ENCODE measurements at regions not wholly inside any gene's neighbourhood (a gene's known extent, or its start where the extent isn't known, plus 50 kb on each side); places are given as distances from the start of the nearest gene placed in this dataset.

- TF ChIP-seq CTCF (IDR thresholded peaks at IDR 0.05) (no peak), POLR2A (IDR thresholded peaks at IDR 0.05) (no peak)
- DNase-seq (ENCODE audit: low spot score in 2 of 2), result no peak
- WGBS, 2 donors, result 89 to 91% methylated on average over 2 of the region's 2 CpGs
- intact Hi-C loops (cut with DNase I; ENCODE audit: low total_unique reads), result no loop called here
- H3K4me3 ChIP-seq (ENCODE audit: low read depth, poor library complexity, severe bottlenecking), result no peak overlapping the region
Measured at GRCh38 chr13:68872338-68872737, 1235.3 kb upstream of the ATXN8OS start.

GRCh38 chr13:68851026-68851425, 1256.6 kb upstream of the ATXN8OS start:
- 68 to 70% methylated on average over 1 of the region's 1 CpG for WGBS, 2 donors
- TF ChIP-seq CTCF (IDR thresholded peaks at IDR 0.05), result no peak
- TF ChIP-seq POLR2A (IDR thresholded peaks at IDR 0.05), result no peak

GRCh38 chr13:68850160-68850559, 1257.5 kb upstream of the ATXN8OS start:
- no peak for DNase-seq (ENCODE audit: low spot score in 2 of 2)
- H3K4me3 ChIP-seq (ENCODE audit: low read depth, poor library complexity, severe bottlenecking), result no peak overlapping the region
- TF ChIP-seq CTCF (IDR thresholded peaks at IDR 0.05) (no peak), POLR2A (IDR thresholded peaks at IDR 0.05) (no peak)
- WGBS, 2 donors, result 31 to 34% methylated on average over 3 of the region's 3 CpGs
- intact Hi-C loops (cut with DNase I; ENCODE audit: low total_unique reads), result no loop called here

More at GRCh38 chr13:68851026-68851425, 1256.6 kb upstream of the ATXN8OS start:
- no peak for DNase-seq (ENCODE audit: low spot score in 2 of 2)
- H3K4me3 ChIP-seq (ENCODE audit: low read depth, poor library complexity, severe bottlenecking), result no peak overlapping the region
- intact Hi-C loops (cut with DNase I; ENCODE audit: low total_unique reads), result no loop called here

GRCh38 chr13:68846663-68847062, 1261.0 kb upstream of the ATXN8OS start:
- no peak for DNase-seq (ENCODE audit: low spot score in 2 of 2)
- WGBS, 2 donors, result 53 to 63% methylated on average over 1 of the region's 1 CpG
- TF ChIP-seq POLR2A (IDR thresholded peaks at IDR 0.05), result no peak
- no peak for TF ChIP-seq CTCF (IDR thresholded peaks at IDR 0.05)
- intact Hi-C loops (cut with DNase I; ENCODE audit: low total_unique reads), result no loop called here
- H3K4me3 ChIP-seq (ENCODE audit: low read depth, poor library complexity, severe bottlenecking), result no peak overlapping the region

GRCh38 chr13:68834375-68834774, 1273.3 kb upstream of the ATXN8OS start:
- H3K4me3 ChIP-seq (ENCODE audit: low read depth, poor library complexity, severe bottlenecking), result no peak overlapping the region
- DNase-seq (ENCODE audit: low spot score in 2 of 2), result no peak
- intact Hi-C loops (cut with DNase I; ENCODE audit: low total_unique reads), result no loop called here
- TF ChIP-seq CTCF (IDR thresholded peaks at IDR 0.05) (no peak), POLR2A (IDR thresholded peaks at IDR 0.05) (no peak)

- no peak overlapping the region for H3K4me3 ChIP-seq (ENCODE audit: low read depth, poor library complexity, severe bottlenecking)
- intact Hi-C loops (cut with DNase I; ENCODE audit: low total_unique reads), result no loop called here
- DNase-seq (ENCODE audit: low spot score in 2 of 2), result no peak
- TF ChIP-seq POLR2A (IDR thresholded peaks at IDR 0.05), result no peak
- 92 to 93% methylated on average over 7 of the region's 7 CpGs for WGBS, 2 donors
Measured at GRCh38 chr13:68816715-68817114, 1290.9 kb upstream of the ATXN8OS start.

Measured in lower leg skin (tissue), 4 donors.